RWPE1 (cell line): ENCODE measurements at regions not wholly inside any gene's neighbourhood (a gene's known extent, or its start where the extent isn't known, plus 50 kb on each side); places are given as distances from the start of the nearest gene placed in this dataset.

Source experiments
- CTCF ChIA-PET: fragments of 350-600 bp; sonication (Branson Sonifier 250); formaldehyde crosslinking; extraction: SDS; loops from one replicate; lab custom pipeline; 2021; lab: Yijun Ruan, JAX
- POLR2A ChIA-PET: fragments of 400-600 bp; formaldehyde crosslinking; extraction: SDS; loops from one replicate; lab custom pipeline; 2020; ENCODE audit warnings: antibody characterized with exemption; ENCODE audit not compliant: low non-redundant PET; lab: Yijun Ruan, JAX
- DNase-seq: peaks from one replicate; pipeline ENCODE4 v3.0.0; 2012; ENCODE audit warnings: low spot score
- H3K27ac ChIP-seq: fragments of 450-650 bp; 2 replicates; pipeline ENCODE4 v1.5.1; 2017
- TF ChIP-seq, protein P1 (sequence below): fragments of 450-650 bp; conservative IDR thresholded peaks from 2 replicates; pipeline ENCODE4 v1.5.1; 2017; ENCODE audit warnings: low read depth, mild to moderate bottlenecking

DNA sequence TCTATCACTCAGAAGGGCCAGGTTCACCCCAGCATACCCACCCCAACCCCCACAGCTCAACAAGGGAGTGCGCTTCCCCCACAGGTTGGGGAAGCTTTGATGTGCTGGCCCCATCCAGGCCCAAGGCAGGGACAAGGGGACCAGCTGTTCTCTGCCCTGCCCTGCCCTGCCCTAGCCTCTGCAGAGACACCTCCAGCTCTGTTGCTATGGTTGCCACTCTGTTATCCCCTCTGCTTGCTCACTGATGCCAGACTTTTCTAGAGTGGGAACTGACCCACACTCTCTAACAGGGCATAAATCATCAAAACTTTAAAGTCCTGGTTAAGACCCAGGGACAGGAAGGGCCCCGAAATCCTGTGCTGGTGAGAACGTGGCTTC is 50.4 kb upstream of the ENPP7 start:
- ChIA-PET POLR2A (no interaction called here), CTCF (no interaction called here)
- no peak overlapping the region for H3K27ac ChIP-seq
- TF ChIP-seq, protein P1, sequence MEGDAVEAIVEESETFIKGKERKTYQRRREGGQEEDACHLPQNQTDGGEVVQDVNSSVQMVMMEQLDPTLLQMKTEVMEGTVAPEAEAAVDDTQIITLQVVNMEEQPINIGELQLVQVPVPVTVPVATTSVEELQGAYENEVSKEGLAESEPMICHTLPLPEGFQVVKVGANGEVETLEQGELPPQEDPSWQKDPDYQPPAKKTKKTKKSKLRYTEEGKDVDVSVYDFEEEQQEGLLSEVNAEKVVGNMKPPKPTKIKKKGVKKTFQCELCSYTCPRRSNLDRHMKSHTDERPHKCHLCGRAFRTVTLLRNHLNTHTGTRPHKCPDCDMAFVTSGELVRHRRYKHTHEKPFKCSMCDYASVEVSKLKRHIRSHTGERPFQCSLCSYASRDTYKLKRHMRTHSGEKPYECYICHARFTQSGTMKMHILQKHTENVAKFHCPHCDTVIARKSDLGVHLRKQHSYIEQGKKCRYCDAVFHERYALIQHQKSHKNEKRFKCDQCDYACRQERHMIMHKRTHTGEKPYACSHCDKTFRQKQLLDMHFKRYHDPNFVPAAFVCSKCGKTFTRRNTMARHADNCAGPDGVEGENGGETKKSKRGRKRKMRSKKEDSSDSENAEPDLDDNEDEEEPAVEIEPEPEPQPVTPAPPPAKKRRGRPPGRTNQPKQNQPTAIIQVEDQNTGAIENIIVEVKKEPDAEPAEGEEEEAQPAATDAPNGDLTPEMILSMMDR, result no peak
- DNase-seq, result no peak

DNA sequence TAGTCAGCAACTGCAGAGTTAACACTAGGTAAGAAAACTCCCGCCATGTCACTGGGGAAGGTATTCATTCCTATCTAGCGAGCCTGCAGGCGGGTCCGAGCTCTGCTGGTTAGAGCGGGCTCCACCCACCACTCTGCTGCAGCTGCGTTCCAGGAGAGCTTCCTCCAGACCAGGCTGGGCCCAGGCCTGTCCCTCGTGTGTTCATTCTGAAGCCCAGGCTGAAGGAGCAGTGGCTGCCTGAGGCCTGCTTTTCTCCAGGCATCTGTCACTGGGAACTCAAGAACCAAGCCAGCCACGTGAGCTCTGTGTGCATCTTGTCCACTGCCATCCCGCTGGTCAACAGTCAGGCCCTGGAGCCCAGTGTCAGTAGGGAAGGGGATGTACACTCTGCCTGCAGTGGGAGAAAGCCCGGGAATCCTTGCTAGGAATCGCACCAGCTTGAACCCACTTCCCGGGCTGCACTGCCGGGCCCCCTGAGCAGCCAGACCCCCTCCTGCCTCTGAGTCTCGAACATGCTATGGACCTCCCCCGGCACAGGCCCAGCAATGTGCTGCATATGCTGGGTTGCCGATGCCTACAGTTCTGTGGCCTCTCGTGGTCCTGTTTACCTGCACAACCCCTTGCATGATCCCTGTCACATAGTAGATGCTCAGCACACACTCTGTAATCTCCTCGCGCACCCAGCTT is 51.0 kb upstream of the ENPP7 start:
- ChIA-PET CTCF (no interaction called here), POLR2A (no interaction called here)
- no peak for DNase-seq
- no peak overlapping the region for H3K27ac ChIP-seq
- TF ChIP-seq, protein P1, result no peak

DNA sequence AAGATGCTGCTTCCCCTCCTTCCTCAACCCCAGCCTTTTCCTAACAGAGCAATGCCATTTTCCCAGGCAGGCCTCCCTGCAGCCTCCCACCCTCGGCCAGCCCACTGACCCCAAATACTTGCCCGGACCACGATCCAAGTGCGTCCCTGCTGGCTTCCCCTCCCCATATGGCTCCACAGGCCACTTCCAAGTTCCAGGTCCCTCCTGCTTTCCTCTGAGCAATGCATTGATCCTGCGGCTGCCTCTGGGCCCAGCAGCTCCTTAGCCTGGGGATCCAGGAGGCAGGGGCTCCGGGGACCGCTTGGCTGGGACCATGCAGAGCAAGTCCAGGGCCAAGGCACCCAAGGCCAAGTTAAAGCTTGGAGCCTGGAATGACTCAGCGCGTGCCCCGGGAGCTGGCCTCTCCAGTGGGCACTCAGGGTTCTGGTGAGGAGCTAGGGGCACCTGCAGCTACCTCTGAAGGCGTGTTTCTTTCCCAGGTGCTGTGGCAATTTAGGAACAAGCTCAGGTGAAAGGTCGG is 51.9 kb upstream of the ENPP7 start:
- DNase-seq, result no peak
- CTCF ChIA-PET, result no interaction called here

DNA sequence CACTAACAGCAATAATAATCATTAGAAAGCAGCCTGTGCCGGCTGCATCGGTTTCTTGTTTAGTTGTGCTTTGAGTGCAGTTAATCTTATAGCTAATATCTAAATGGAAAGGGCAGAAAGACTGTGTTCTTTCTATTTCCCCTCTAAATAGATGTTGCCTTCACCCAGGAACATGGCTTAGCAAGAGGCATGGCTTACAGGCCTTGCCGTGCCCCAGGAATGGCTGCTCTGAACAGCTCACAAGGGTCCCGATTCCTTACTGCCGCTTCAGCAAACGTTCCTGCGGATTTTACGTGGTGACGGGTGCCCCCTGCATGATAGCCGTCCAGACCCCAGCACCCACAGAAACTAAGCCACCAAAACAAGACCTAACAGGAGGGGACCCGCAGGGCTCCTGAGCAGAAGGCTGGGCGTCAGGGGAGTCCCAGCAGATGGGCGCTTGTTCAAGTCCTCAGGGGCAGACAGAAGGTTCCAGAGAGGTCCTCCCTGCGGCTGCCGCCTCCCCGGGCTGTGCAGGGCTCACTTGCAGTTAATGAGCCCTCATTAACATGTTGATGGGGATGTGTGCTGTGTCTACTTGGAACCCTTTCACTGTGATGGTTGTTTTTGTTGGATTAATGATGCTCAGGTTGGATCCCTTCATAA is 52.5 kb upstream of the ENPP7 start:
- DNase-seq, result no peak
- POLR2A ChIA-PET, result interaction anchor here (0.6 kb wide), 1 partner anchor 497 kb away, joined by 5 read pairs; no protein-coding TSS in a partner anchor
- TF ChIP-seq, protein P1, result no peak
- CTCF ChIA-PET, result interaction anchor here (0.7 kb wide), 1 partner anchor 286 kb away, joined by 4 read pairs; no protein-coding TSS in a partner anchor
- H3K27ac ChIP-seq, result no peak overlapping the region

More for the DNA sequence above, 51.9 kb upstream of the ENPP7 start:
- H3K27ac ChIP-seq, result no peak overlapping the region
- TF ChIP-seq, protein P1, result no peak
- POLR2A ChIA-PET, result interaction anchor here (0.6 kb wide), 1 partner anchor 497 kb away, joined by 5 read pairs; no protein-coding TSS in a partner anchor

DNA sequence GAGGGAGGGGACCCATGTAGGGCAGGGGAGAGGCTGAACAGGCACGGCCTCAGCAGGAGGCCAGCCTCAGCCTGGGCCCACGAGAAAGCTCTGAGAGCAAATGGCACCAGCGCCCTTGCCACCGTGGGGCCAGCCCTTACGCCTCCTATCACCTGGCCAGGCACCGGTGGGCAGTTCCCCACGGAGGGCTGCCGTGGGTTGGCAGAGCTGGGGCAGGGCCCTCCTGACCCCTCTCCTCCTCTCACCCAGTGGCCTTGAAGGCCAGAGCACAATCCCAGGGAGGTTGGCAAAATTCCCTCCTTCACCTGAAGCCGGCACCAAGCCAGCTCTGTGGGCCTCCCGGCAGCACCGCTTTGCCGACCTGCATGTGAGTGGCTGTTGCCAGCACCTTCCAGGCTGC is 53.1 kb upstream of the ENPP7 start:
- CTCF ChIA-PET, result interaction anchor here (0.7 kb wide), 1 partner anchor 285 kb away, joined by 4 read pairs; no protein-coding TSS in a partner anchor
- H3K27ac ChIP-seq, result no peak overlapping the region
- TF ChIP-seq, protein P1, result no peak
- POLR2A ChIA-PET, result no interaction called here
- no peak for DNase-seq

DNA sequence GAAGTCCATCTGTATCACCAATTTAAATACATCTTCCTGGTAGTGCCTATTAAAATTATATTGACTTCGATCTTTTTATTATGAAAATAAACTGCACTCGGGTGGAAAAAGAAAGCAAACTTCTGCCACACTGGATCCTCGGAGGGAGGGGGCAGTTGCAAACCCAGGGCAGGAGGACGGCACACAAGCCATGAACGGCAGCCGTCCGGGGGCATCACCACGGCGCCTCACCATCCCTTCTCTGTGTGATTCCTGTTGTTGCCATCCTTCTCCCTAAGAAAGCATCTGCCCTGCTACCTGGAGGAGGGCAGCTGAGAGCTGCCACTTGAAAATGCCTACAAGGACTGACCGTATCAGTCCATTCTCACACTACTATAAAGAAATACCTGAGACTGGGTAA is 53.9 kb upstream of the ENPP7 start:
- ChIA-PET CTCF (no interaction called here), POLR2A (no interaction called here)

More for the DNA sequence above, 53.9 kb upstream of the ENPP7 start:
- H3K27ac ChIP-seq, result no peak overlapping the region
- DNase-seq, result no peak
- TF ChIP-seq, protein P1, result no peak
